ENCODE measurements at regions not wholly inside any gene's neighbourhood (a gene's known extent, or its start where the extent isn't known, plus 50 kb on each side); places are given as distances from the start of the nearest gene placed in this dataset.
"Not testable (repeated sequence)": the region's sequence is repeated elsewhere in the genome, so short reads cannot be mapped to it uniquely, and the experiment has no call there.

DNA sequence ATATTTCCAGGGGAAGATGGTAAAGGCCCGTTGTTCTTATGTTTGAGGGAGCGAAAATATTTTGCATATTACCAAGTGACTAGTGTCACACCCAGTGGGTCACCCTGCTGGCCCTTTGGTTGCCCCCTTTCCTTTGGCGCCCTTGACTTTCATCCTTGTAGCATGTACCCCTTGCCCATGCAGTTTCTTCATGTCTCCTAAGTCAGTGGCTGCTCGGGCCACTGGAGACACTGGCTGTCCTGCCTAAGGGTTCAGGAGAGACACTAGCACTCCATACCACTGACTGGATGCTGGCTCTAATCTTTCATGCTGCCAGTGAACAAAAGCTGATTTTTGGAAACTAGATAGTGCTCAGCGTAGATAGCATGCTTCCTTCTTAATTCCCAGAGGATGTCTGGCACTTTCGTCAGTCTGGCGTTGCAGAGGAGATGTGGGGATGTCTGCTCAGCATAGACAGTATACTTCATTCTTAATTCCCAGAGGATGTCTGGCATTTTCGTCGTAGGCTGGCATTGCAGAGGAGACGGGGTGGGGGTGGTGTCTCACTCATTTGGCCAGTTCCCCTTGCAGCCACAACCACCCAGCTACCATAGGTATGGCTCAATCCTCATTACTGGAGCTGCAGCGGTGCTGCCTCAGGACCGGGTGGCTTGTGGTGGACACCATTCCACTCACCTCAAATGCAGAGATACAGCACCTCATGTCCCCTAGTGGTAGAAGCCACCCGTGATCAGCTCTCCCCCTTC, 770.9 kb upstream of the TPTE start:
- intact Hi-C loops (cut with DNase I; ENCODE audit: low total_unique reads): no loop called here
- Histone ChIP-seq H3K36me3 (no peaks in the 10 kb centered on the region), H3K4me1 (no peaks in the 10 kb centered on the region), H3K9me3 (peaks cover 2 to 82% (median 51%) of the 10 kb centered on the region in 8 donors), H3K27me3 (replicated peaks in 1 of 7) (no peaks in the 10 kb centered on the region), H3K4me3 (no peak overlapping the region), H3K27ac (no peak overlapping the region)
- DNase-seq: no peak
- WGBS, 5 donors: 67 to 80% (median 71%) methylated on average over 13 of the region's 13 CpGs
- no peak for TF ChIP-seq POLR2AphosphoS5 (IDR thresholded peaks at IDR 0.05)
- TF ChIP-seq POLR2A (IDR thresholded peaks at IDR 0.05): no peak
- TF ChIP-seq, protein P1, sequence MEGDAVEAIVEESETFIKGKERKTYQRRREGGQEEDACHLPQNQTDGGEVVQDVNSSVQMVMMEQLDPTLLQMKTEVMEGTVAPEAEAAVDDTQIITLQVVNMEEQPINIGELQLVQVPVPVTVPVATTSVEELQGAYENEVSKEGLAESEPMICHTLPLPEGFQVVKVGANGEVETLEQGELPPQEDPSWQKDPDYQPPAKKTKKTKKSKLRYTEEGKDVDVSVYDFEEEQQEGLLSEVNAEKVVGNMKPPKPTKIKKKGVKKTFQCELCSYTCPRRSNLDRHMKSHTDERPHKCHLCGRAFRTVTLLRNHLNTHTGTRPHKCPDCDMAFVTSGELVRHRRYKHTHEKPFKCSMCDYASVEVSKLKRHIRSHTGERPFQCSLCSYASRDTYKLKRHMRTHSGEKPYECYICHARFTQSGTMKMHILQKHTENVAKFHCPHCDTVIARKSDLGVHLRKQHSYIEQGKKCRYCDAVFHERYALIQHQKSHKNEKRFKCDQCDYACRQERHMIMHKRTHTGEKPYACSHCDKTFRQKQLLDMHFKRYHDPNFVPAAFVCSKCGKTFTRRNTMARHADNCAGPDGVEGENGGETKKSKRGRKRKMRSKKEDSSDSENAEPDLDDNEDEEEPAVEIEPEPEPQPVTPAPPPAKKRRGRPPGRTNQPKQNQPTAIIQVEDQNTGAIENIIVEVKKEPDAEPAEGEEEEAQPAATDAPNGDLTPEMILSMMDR (IDR thresholded peaks at IDR 0.05 in 8 of 11, conservative IDR thresholded peaks at IDR 0.05 in 3 of 11): no peak

DNA sequence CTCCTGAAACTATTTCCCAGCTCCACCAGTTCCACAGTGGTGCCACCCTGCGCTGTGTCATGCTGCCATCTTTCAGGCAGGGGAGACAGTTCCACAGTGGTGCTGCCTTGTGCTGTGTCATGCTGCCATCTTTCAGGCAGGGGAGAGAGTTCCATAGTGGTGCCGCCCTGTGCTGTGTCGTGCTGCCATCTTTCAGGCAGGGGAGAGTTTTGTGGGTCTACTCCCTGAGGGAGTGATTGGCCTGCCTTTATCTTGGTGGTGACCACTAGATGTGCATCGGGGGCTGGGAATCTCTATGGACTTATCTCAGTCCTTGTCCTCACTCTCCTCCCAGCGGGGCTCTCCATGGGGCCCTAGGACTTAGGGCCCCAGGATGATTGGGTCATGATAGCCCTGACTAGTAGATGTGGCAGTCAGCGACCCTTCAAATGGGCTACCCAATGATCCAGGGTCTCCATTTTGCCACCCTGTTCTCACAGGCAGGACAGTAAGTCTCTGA, 770.2 kb upstream of the TPTE start:
- DNase-seq, H3K4me1 ChIP-seq: not testable (repeated sequence)
- WGBS, 5 donors: 68 to 76% (median 74%) methylated on average over 6 of the region's 6 CpGs

DNA sequence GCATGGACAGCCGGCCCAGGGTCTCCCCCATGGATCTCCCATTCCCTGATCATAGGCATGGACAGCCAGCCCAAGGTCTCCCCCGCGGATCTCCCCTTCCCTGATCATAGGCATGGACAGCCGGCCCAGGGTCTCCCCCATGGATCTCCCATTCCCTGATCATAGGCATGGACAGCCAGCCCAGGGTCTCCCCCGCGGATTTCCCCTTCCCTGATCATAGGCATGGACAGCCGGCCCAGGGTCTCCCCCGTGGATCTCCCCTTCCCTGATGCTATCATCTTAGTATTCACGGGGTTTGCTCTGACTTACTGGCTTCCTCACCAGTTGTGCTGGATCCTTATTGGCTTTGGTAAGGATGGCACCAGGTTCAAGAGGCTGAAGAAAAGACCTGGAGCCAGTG, 769.4 kb upstream of the TPTE start:
- H3K36me3 ChIP-seq; H3K4me1 ChIP-seq; intact Hi-C loops (cut with DNase I; ENCODE audit: low total_unique reads); H3K27me3 ChIP-seq (replicated peaks in 1 of 7); H3K27ac ChIP-seq; H3K4me3 ChIP-seq; DNase-seq: not testable (repeated sequence)
- H3K9me3 ChIP-seq: peaks cover 2 to 80% (median 60%) of the 10 kb centered on the region in 8 donors
- 67 to 79% (median 72%) methylated on average over 9 of the region's 9 CpGs for WGBS, 5 donors

More for the DNA sequence above, 770.2 kb upstream of the TPTE start:
- H3K36me3 ChIP-seq; H3K4me3 ChIP-seq; H3K27ac ChIP-seq; H3K27me3 ChIP-seq (replicated peaks in 1 of 7); intact Hi-C loops (cut with DNase I; ENCODE audit: low total_unique reads): not testable (repeated sequence)
- peaks cover 2 to 82% (median 55%) of the 10 kb centered on the region in 8 donors for H3K9me3 ChIP-seq

DNA sequence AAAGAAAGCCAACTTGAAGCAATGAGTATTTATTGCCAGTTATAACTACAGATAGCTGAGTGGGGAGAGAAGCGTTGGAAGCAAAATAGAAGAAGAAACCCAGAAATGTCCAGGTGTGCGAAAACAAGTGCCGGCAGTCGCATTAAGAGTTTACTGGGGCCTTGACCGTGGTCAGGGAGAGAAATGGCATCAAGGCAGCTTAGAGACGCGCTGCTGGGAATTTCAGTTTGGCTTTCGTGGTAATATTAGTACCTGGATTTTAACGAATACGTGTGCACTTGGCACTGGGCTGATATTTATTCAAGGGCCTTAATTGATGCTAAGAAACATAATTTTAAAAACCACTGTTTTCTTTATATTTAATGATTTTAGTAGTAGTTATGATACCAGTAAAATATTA, 767.9 kb upstream of the TPTE start:
- H3K4me1 ChIP-seq; H3K27ac ChIP-seq; H3K36me3 ChIP-seq; intact Hi-C loops (cut with DNase I; ENCODE audit: low total_unique reads); H3K4me3 ChIP-seq; DNase-seq; H3K27me3 ChIP-seq (replicated peaks in 1 of 7): not testable (repeated sequence)
- peaks cover 2 to 84% (median 60%) of the 10 kb centered on the region in 8 donors for H3K9me3 ChIP-seq
- 71 to 82% (median 73%) methylated on average over 10 of the region's 10 CpGs for WGBS, 5 donors

DNA sequence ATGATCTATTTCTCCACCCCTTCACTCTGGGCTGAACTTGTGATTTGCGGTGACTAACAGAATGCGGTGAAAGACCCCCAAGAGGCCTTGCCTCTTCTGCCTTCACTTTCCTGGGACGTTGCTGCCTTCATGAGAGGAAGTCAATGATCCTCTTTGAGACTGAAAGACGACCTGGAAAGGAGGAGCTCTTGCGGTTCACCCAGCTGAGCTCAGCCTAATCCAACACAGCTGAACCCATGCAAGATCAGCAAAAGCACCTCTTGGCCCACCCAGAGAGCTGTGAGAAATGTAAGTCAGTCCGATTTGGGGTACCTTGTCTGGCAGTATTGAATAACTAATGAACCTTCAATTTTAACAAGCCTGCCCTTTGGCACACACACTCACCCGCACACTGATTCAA, 767.4 kb upstream of the TPTE start:
- TF ChIP-seq POLR2AphosphoS5 (IDR thresholded peaks at IDR 0.05): no peak
- TF ChIP-seq, protein P1 (IDR thresholded peaks at IDR 0.05 in 8 of 11, conservative IDR thresholded peaks at IDR 0.05 in 3 of 11): no peak
- TF ChIP-seq POLR2A (IDR thresholded peaks at IDR 0.05): no peak
- 59 to 68% (median 62%) methylated on average over 7 of the region's 7 CpGs for WGBS, 5 donors

DNA sequence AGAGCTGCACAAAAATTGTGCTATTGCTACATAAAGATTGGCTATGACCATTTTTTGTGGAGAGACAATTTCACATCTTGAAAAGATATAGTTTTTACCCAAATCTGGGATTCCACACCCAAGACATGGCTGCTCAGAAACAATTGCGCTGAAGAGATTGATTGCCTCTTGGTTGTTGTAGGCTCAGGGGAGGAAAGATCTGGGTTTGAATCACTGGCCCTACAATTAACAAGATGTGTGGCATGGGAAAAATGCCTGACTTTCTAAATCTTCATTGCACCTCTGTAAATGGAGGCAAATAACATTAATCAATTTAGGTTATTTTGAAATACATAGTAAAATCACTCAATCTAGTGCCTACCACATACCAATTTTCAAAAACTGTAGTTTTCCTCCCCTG, 766.9 kb upstream of the TPTE start:
- H3K27me3 ChIP-seq (replicated peaks in 1 of 7); H3K4me1 ChIP-seq; DNase-seq; H3K27ac ChIP-seq; H3K36me3 ChIP-seq; intact Hi-C loops (cut with DNase I; ENCODE audit: low total_unique reads); H3K4me3 ChIP-seq: not testable (repeated sequence)
- 45 to 72% (median 50%) methylated on average over 1 of the region's 1 CpG for WGBS, 5 donors
- peaks cover 2 to 88% (median 65%) of the 10 kb centered on the region in 8 donors for H3K9me3 ChIP-seq

More for the DNA sequence above, 767.4 kb upstream of the TPTE start:
- Histone ChIP-seq H3K9me3 (peaks cover 2 to 85% (median 62%) of the 10 kb centered on the region in 8 donors), H3K36me3 (no peaks in the 10 kb centered on the region), H3K4me1 (no peaks in the 10 kb centered on the region), H3K27me3 (replicated peaks in 1 of 7) (no peaks in the 10 kb centered on the region), H3K27ac (no peak overlapping the region), H3K4me3 (no peak overlapping the region)
- intact Hi-C loops (cut with DNase I; ENCODE audit: low total_unique reads): no loop called here
- DNase-seq: no peak
